Lower leg skin (tissue), 3 donors: ENCODE measurements at regions not wholly inside any gene's neighbourhood (a gene's known extent, or its start where the extent isn't known, plus 50 kb on each side); places are given as distances from the start of the nearest gene placed in this dataset.

Experiments used
- CTCF ChIP-seq, 3 donors: fragments of 450-650 bp; IDR thresholded peaks; one replicate each; pipeline ENCODE4 v1.5.1; 2016; ENCODE audit warnings: antibody characterized with exemption in 3 of 3, mild to moderate bottlenecking in 3 of 3, moderate library complexity in 2 of 3
- POLR2A ChIP-seq, 2 donors: fragments of 450-650 bp; IDR thresholded peaks; one replicate each; pipeline ENCODE4 v1.6.1; 2016 to 2017; ENCODE audit warnings: antibody characterized with exemption in 2 of 2, mild to moderate bottlenecking in 1 of 2, moderate library complexity in 1 of 2

- TF ChIP-seq POLR2A (IDR thresholded peaks at IDR 0.05) (no peak), CTCF (IDR thresholded peaks at IDR 0.05) (no peak)
Observed at GRCh38 chr16:14371778-14372431, 258.2 kb downstream of the PARN start.
